Upper lobe of left lung (tissue), 4 donors: ENCODE measurements at regions not wholly inside any gene's neighbourhood (a gene's known extent, or its start where the extent isn't known, plus 50 kb on each side); places are given as distances from the start of the nearest gene placed in this dataset.

Experiments
- EP300 ChIP-seq, 4 donors: sonication (generic); formaldehyde crosslinking; IDR thresholded peaks; one replicate each; pipeline ENCODE4 v1.5.1; 2017; ENCODE audit warnings: antibody characterized with exemption in 4 of 4, control low read depth in 2 of 4
- TF ChIP-seq, protein P1 (sequence below), 6 experiments: fragments of 450-650 bp in 4 of 6; fragments of 200-600 bp in 2 of 6; sonication (generic) in 2 of 6; IDR thresholded peaks; one replicate each; pipeline ENCODE4 v1.5.1; 2016 to 2019; ENCODE audit warnings: antibody characterized with exemption in 6 of 6

DNA sequence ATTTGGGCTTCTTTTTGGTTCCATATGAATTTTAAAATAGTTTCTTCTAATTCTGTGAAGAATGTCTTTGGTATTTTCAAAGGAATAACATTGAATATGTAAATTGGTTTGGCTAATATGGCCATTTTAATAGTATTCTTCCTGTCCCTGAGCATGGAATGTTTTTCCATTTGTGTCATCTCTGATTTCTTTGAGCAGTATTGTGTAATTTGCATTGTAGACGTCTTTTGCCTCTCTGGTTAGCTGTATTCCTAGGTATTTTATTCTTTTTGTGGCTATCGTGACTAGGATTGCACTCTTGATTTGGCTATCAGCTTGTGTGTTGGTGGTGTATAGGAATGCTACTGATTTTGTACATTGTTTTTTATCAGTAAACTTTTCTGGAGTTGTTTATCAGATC, 601.9 kb downstream of the SNAPC1 start:
- TF ChIP-seq, protein P1, sequence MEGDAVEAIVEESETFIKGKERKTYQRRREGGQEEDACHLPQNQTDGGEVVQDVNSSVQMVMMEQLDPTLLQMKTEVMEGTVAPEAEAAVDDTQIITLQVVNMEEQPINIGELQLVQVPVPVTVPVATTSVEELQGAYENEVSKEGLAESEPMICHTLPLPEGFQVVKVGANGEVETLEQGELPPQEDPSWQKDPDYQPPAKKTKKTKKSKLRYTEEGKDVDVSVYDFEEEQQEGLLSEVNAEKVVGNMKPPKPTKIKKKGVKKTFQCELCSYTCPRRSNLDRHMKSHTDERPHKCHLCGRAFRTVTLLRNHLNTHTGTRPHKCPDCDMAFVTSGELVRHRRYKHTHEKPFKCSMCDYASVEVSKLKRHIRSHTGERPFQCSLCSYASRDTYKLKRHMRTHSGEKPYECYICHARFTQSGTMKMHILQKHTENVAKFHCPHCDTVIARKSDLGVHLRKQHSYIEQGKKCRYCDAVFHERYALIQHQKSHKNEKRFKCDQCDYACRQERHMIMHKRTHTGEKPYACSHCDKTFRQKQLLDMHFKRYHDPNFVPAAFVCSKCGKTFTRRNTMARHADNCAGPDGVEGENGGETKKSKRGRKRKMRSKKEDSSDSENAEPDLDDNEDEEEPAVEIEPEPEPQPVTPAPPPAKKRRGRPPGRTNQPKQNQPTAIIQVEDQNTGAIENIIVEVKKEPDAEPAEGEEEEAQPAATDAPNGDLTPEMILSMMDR (IDR thresholded peaks at IDR 0.05) = no peak
- TF ChIP-seq EP300 (IDR thresholded peaks at IDR 0.05) = no peak
